Lung (tissue), 11 donors: ENCODE measurements at regions not wholly inside any gene's neighbourhood (a gene's known extent, or its start where the extent isn't known, plus 50 kb on each side); places are given as distances from the start of the nearest gene placed in this dataset.

ENCODE experiments used
- ATAC-seq: fragments of 200-7000 bp; cut with Tn5 transposase; one replicate; pipeline ENCODE4 v1.9.1; 2020; ENCODE audit warnings: moderate number of reproducible peaks; ENCODE audit not compliant: insufficient read depth, low FRiP score
- DNase-seq, 3 donors: peaks; one replicate each; pipeline ENCODE4 v3.0.0-alpha.2; 2013 to 2017
- H3K27ac ChIP-seq, 2 donors: one replicate each; pipeline ENCODE4 v1.5.1; 2013; ENCODE audit warnings: mild to moderate bottlenecking in 2 of 2, moderate library complexity in 2 of 2, control low read depth in 1 of 2, inconsistent platforms in 1 of 2, low read depth in 1 of 2, low read length in 1 of 2
- H3K27me3 ChIP-seq, 3 donors: one replicate each; pipeline ENCODE4 v1.5.1; 2013; ENCODE audit warnings: low read length in 2 of 3; ENCODE audit not compliant: control insufficient read depth in 3 of 3, insufficient read depth in 3 of 3
- H3K36me3 ChIP-seq, 4 donors: one replicate each; pipeline ENCODE4 v1.5.1; 2013; ENCODE audit warnings: low read length in 4 of 4, mild to moderate bottlenecking in 1 of 4, moderate library complexity in 1 of 4; ENCODE audit not compliant: control insufficient read depth in 4 of 4, insufficient read depth in 4 of 4
- H3K4me1 ChIP-seq, 5 donors: one replicate each; pipeline ENCODE4 v1.5.1; 2013; ENCODE audit warnings: low read length in 5 of 5, mild to moderate bottlenecking in 2 of 5, moderate library complexity in 1 of 5; ENCODE audit not compliant: control insufficient read depth in 5 of 5, insufficient read depth in 5 of 5
- H3K4me3 ChIP-seq: one replicate; pipeline ENCODE4 v1.5.1; 2013; ENCODE audit warnings: mild to moderate bottlenecking, control low read depth, moderate library complexity
- H3K9ac ChIP-seq, 2 donors: one replicate each; pipeline ENCODE4 v1.5.1; 2013; ENCODE audit warnings: low read length in 2 of 2, control low read depth in 1 of 2; ENCODE audit not compliant: insufficient read depth in 1 of 2
- H3K9me3 ChIP-seq, 4 donors: one replicate each; pipeline ENCODE4 v1.5.1; 2013; ENCODE audit warnings: low read length in 3 of 4, mild to moderate bottlenecking in 1 of 4, moderate library complexity in 1 of 4; ENCODE audit not compliant: control insufficient read depth in 4 of 4, insufficient read depth in 3 of 4
- WGBS, 2 donors: extraction: QIAGEN DNeasy Blood & Tissue Kit; methylation state at CpG; one replicate each; pipeline ENCODE4 v1.1.7; 2013; 5-methylcytosine and 5-hydroxymethylcytosine counted together
- TF ChIP-seq, protein P1 (sequence below): IDR thresholded peaks from 2 replicates; pipeline ENCODE4 v1.5.1; 2012; ENCODE audit warnings: mild to moderate bottlenecking; ENCODE audit errors: control extremely low read depth, extremely low read depth
- donor health status: control.
- donor health status: control.
- donor health status: Bipolar disorder and iron deficiency.
- donor health status: healthy.
- donor health status: DM: yes; HTN: yes; CAD: no.

DNA sequence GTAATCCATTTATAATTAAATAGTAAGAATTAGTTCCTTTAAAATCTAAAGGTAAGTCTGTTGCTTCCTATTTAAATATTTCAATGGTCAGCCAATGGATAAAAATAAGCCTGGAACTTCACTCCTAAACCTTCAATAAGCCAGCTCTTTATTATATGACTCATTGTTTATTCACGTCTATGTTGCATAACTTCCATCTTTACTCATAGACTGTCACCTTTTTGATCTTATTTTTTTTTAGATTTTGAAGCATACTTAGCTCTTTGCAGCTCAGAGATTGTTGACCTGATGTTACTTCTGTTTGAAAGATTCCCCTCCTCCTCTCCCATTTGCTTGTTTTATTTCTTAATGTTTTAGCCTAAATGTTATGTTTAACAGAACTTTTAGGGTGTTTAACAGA is 1571.2 kb upstream of the RAG2 start:
- TF ChIP-seq, protein P1, sequence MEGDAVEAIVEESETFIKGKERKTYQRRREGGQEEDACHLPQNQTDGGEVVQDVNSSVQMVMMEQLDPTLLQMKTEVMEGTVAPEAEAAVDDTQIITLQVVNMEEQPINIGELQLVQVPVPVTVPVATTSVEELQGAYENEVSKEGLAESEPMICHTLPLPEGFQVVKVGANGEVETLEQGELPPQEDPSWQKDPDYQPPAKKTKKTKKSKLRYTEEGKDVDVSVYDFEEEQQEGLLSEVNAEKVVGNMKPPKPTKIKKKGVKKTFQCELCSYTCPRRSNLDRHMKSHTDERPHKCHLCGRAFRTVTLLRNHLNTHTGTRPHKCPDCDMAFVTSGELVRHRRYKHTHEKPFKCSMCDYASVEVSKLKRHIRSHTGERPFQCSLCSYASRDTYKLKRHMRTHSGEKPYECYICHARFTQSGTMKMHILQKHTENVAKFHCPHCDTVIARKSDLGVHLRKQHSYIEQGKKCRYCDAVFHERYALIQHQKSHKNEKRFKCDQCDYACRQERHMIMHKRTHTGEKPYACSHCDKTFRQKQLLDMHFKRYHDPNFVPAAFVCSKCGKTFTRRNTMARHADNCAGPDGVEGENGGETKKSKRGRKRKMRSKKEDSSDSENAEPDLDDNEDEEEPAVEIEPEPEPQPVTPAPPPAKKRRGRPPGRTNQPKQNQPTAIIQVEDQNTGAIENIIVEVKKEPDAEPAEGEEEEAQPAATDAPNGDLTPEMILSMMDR, result no peak
- H3K27ac ChIP-seq, result no peak overlapping the region
- DNase-seq, result peak in 1 of 3 donors; percentile 39
- H3K9me3 ChIP-seq, result no peaks in the 10 kb centered on the region
- 24 to 37% methylated on average over 1 of the region's 1 CpG for WGBS, 2 donors
- H3K36me3 ChIP-seq, result no peaks in the 10 kb centered on the region
- ATAC-seq, result peak; percentile 69
- H3K4me1 ChIP-seq, result peaks cover 0 to 6% (median 0%) of the 10 kb centered on the region in 5 donors
- H3K4me3 ChIP-seq, result no peak overlapping the region
- H3K27me3 ChIP-seq, result no peaks in the 10 kb centered on the region
- H3K9ac ChIP-seq, result no peak overlapping the region

DNA sequence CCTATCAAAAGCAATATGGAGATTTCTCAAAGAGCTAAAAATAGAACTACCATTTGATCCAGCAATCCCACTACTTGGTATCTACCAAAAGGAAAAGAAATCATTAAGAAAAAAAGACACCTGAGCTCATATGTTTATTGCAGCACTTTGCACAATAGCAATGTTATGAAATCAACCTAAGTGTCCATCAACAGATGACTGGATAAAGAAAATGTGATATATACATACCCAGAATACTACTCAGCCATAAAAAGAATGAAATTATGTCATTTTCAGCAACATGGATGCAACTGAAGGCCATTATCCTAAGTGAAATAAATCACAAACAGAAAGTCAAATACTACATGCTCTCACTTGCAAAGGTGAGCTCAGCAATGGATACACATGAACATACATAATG is 1565.5 kb upstream of the RAG2 start:
- Histone ChIP-seq H3K4me1 (no peaks in the 10 kb centered on the region), H3K36me3 (no peaks in the 10 kb centered on the region), H3K9me3 (peaks cover 0 to 3% (median 0%) of the 10 kb centered on the region in 4 donors), H3K4me3 (no peak overlapping the region), H3K9ac (no peak overlapping the region), H3K27me3 (no peaks in the 10 kb centered on the region), H3K27ac (no peak overlapping the region)
- TF ChIP-seq, protein P1, result no peak
- DNase-seq, result no peak
- ATAC-seq, result no peak

DNA sequence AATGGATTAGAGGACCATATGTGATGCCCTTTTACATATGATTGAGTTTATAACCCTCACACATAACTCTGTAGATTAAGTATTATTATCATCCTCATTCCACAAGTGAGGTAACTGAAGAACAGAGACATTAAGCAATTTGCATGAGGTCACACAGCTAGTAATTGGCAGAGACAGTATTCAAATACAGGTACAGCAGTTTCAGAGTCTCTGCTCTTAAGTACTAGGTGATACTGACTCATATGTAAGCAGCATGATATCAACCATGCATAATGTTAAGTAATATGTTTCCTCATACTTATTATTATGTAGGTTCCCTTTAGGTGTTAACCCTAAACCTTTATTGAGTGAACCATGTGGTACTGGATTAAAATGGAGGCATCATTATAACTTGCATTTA is 1562.4 kb upstream of the RAG2 start:
- ATAC-seq, result no peak
- no peaks in the 10 kb centered on the region for H3K36me3 ChIP-seq
- H3K27ac ChIP-seq, result no peak overlapping the region
- no peak for DNase-seq
- H3K4me3 ChIP-seq, result no peak overlapping the region
- no peaks in the 10 kb centered on the region for H3K27me3 ChIP-seq
- H3K9ac ChIP-seq, result no peak overlapping the region
- H3K4me1 ChIP-seq, result no peaks in the 10 kb centered on the region
- TF ChIP-seq, protein P1, result no peak
- H3K9me3 ChIP-seq, result peaks cover 0 to 3% (median 0%) of the 10 kb centered on the region in 4 donors

DNA sequence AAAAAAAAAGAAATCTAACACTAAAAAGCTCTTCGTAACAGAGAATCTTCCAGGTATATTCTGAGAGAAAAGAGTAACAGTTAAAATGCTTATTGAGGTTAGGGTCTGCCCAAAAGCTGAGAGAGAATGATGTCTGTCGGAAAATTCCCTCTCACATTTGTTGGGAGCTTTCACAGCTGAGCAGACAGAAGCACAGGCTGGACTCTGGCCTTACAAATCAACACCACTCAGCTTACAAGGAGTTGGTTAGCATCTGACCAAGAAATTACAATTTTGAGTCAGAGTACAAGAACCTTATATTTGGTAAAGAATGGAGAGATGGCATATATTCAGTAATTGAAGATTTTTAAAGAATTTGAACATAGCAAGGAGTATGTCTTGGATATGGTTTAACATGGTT is 1561.0 kb upstream of the RAG2 start:
- H3K9ac ChIP-seq, result no peak overlapping the region
- H3K9me3 ChIP-seq, result peaks cover 0 to 3% (median 0%) of the 10 kb centered on the region in 4 donors
- no peak for DNase-seq
- H3K27ac ChIP-seq, result no peak overlapping the region
- WGBS, 2 donors, result 88 to 93% methylated on average over 2 of the region's 2 CpGs
- no peaks in the 10 kb centered on the region for H3K4me1 ChIP-seq
- H3K27me3 ChIP-seq, result no peaks in the 10 kb centered on the region
- TF ChIP-seq, protein P1, result no peak
- ATAC-seq, result no peak
- no peak overlapping the region for H3K4me3 ChIP-seq
- no peaks in the 10 kb centered on the region for H3K36me3 ChIP-seq
